SK-N-SH treated with all-trans-retinoic acid at 6 μM for 48 hours (cell line): ENCODE measurements at regions not wholly inside any gene's neighbourhood (a gene's known extent, or its start where the extent isn't known, plus 50 kb on each side); places are given as distances from the start of the nearest gene placed in this dataset.

Experiments
- ATAC-seq: fragments of 200-7000 bp; cut with Tn5 transposase; 3 replicates; pipeline ENCODE4 v1.9.1; 2020; ENCODE audit warnings: mild to moderate bottlenecking, moderate library complexity
- ARNTL ChIP-seq: fragments of 450-650 bp; formaldehyde crosslinking; IDR thresholded peaks from 2 replicates; pipeline ENCODE4 v1.5.0; 2020; ENCODE audit warnings: low read depth, mild to moderate bottlenecking, moderate library complexity, borderline replicate concordance
- CREB5 ChIP-seq: fragments of 250-450 bp; sonication (Bioruptor Pico); IDR thresholded peaks from 2 replicates; pipeline ENCODE4 v1.5.1; 2020; ENCODE audit warnings: low read depth, mild to moderate bottlenecking, moderate library complexity
- CSDC2 ChIP-seq: fragments of 250-450 bp; sonication (Bioruptor Pico); IDR thresholded peaks from 2 replicates; pipeline ENCODE4 v1.5.0; 2020; ENCODE audit warnings: mild to moderate bottlenecking, moderate library complexity
- CSRNP3 ChIP-seq: fragments of 250-450 bp; sonication (Bioruptor Pico); IDR thresholded peaks from 2 replicates; pipeline ENCODE4 v1.5.1; 2021; ENCODE audit warnings: mild to moderate bottlenecking, moderate library complexity
- ESRRG ChIP-seq: fragments of 250-450 bp; sonication (Bioruptor Pico); IDR thresholded peaks from 2 replicates; pipeline ENCODE4 v1.6.1; 2021; ENCODE audit warnings: mild to moderate bottlenecking
- GLIS3 ChIP-seq: fragments of 250-450 bp; sonication (Bioruptor Pico); IDR thresholded peaks from 2 replicates; pipeline ENCODE4 v1.5.0; 2020; ENCODE audit warnings: mild to moderate bottlenecking, moderate library complexity
- ISL1 ChIP-seq: fragments of 250-450 bp; sonication (Bioruptor Pico); IDR thresholded peaks from 2 replicates; pipeline ENCODE4 v2.1.2; 2022; ENCODE audit warnings: mild to moderate bottlenecking, moderate library complexity
- OSR1 ChIP-seq: fragments of 250-450 bp; sonication (Bioruptor Pico); IDR thresholded peaks from 2 replicates; pipeline ENCODE4 v1.8.0; 2022; ENCODE audit warnings: moderate library complexity, mild to moderate bottlenecking, inconsistent platforms
- PATZ1 ChIP-seq: fragments of 250-450 bp; sonication (Bioruptor Pico); IDR thresholded peaks from 2 replicates; pipeline ENCODE4 v1.8.0; 2020; ENCODE audit warnings: mild to moderate bottlenecking, moderate library complexity, borderline replicate concordance
- POU6F1 ChIP-seq: fragments of 250-450 bp; sonication (Bioruptor Pico); IDR thresholded peaks from 2 replicates; pipeline ENCODE4 v1.8.0; 2021; ENCODE audit warnings: low read depth, mild to moderate bottlenecking, moderate library complexity, borderline replicate concordance
- PPARA ChIP-seq: fragments of 250-450 bp; sonication (Bioruptor Pico); IDR thresholded peaks from 2 replicates; pipeline ENCODE4 v1.5.0; 2020; ENCODE audit warnings: mild to moderate bottlenecking, borderline replicate concordance
- RARB ChIP-seq: fragments of 250-450 bp; sonication (Bioruptor Pico); IDR thresholded peaks from 2 replicates; pipeline ENCODE4 v1.8.0; 2021; ENCODE audit warnings: mild to moderate bottlenecking, moderate library complexity
- SNAI2 ChIP-seq: fragments of 250-450 bp; sonication (Bioruptor Pico); IDR thresholded peaks from 2 replicates; pipeline ENCODE4 v1.5.0; 2020; ENCODE audit warnings: mild to moderate bottlenecking, moderate library complexity
- TCF4 ChIP-seq: fragments of 250-450 bp; sonication (Bioruptor Pico); IDR thresholded peaks from 2 replicates; pipeline ENCODE4 v1.8.0; 2021; ENCODE audit warnings: mild to moderate bottlenecking, moderate library complexity, borderline replicate concordance
- TOX ChIP-seq: fragments of 250-450 bp; sonication (Bioruptor Pico); IDR thresholded peaks from 2 replicates; pipeline ENCODE4 v1.8.0; 2021; ENCODE audit warnings: mild to moderate bottlenecking, moderate library complexity, borderline replicate concordance
- ZFP3 ChIP-seq: fragments of 250-450 bp; sonication (Bioruptor Pico); IDR thresholded peaks from 2 replicates; pipeline ENCODE4 v1.5.0; 2020; ENCODE audit warnings: mild to moderate bottlenecking, moderate library complexity
- ZFP30 ChIP-seq: fragments of 450-650 bp; formaldehyde crosslinking; IDR thresholded peaks from 2 replicates; pipeline ENCODE4 v1.5.0; 2022; ENCODE audit warnings: mild to moderate bottlenecking, moderate library complexity
- ZNF565 ChIP-seq: fragments of 450-650 bp; formaldehyde crosslinking; conservative IDR thresholded peaks from 2 replicates; pipeline ENCODE4 v1.5.0; 2020; ENCODE audit warnings: low read depth, mild to moderate bottlenecking, moderate library complexity
- ZNF70 ChIP-seq: fragments of 450-650 bp; formaldehyde crosslinking; IDR thresholded peaks from 2 replicates; pipeline ENCODE4 v1.5.0; 2020; ENCODE audit warnings: mild to moderate bottlenecking, moderate library complexity
- ZNF8 ChIP-seq: fragments of 450-650 bp; formaldehyde crosslinking; IDR thresholded peaks from 2 replicates; pipeline ENCODE4 v1.5.0; 2020; ENCODE audit warnings: mild to moderate bottlenecking, moderate library complexity

GRCh38 chr1:90472775-90473174, 244.3 kb downstream of the BARHL2 start:
- ATAC-seq = no peak
- TF ChIP-seq ZNF70 (CRISPR knock-in tag) = no peak
- TF ChIP-seq TCF4 (CRISPR knock-in tag) = no peak
- no peak for TF ChIP-seq ARNTL (CRISPR knock-in tag)
- no peak for TF ChIP-seq CSDC2 (CRISPR knock-in tag)
- no peak for TF ChIP-seq ISL1 (CRISPR knock-in tag)
- TF ChIP-seq POU6F1 (CRISPR knock-in tag) = no peak
- no peak for TF ChIP-seq CSRNP3 (CRISPR knock-in tag)

GRCh38 chr1:90459570-90459969, 257.5 kb downstream of the BARHL2 start:
- TF ChIP-seq ESRRG (no peak), OSR1 (CRISPR knock-in tag) (no peak), POU6F1 (CRISPR knock-in tag) (no peak), ZNF565 (CRISPR knock-in tag) (no peak), ZNF70 (CRISPR knock-in tag) (no peak), CREB5 (CRISPR knock-in tag) (no peak), TCF4 (CRISPR knock-in tag) (no peak), RARB (no peak), SNAI2 (no peak), ZFP3 (CRISPR knock-in tag) (no peak), TOX (CRISPR knock-in tag) (no peak), CSRNP3 (CRISPR knock-in tag) (no peak), PPARA (CRISPR knock-in tag) (no peak), GLIS3 (CRISPR knock-in tag) (no peak), PATZ1 (CRISPR knock-in tag) (no peak)
- ATAC-seq = no peak

- TF ChIP-seq ZNF8 (CRISPR knock-in tag) (no peak), GLIS3 (CRISPR knock-in tag) (no peak), RARB (no peak), ZFP30 (CRISPR knock-in tag) (no peak), ESRRG (no peak), SNAI2 (no peak), POU6F1 (CRISPR knock-in tag) (no peak)
- ATAC-seq = no peak
These were observed 259.1 kb downstream of the BARHL2 start for GRCh38 chr1:90457985-90458384.
